ENCODE measurements at regions not wholly inside any gene's neighbourhood (a gene's known extent, or its start where the extent isn't known, plus 50 kb on each side); places are given as distances from the start of the nearest gene placed in this dataset.
"Not testable (repeated sequence)": the region's sequence is repeated elsewhere in the genome, so short reads cannot be mapped to it uniquely, and the experiment has no call there.

DNA sequence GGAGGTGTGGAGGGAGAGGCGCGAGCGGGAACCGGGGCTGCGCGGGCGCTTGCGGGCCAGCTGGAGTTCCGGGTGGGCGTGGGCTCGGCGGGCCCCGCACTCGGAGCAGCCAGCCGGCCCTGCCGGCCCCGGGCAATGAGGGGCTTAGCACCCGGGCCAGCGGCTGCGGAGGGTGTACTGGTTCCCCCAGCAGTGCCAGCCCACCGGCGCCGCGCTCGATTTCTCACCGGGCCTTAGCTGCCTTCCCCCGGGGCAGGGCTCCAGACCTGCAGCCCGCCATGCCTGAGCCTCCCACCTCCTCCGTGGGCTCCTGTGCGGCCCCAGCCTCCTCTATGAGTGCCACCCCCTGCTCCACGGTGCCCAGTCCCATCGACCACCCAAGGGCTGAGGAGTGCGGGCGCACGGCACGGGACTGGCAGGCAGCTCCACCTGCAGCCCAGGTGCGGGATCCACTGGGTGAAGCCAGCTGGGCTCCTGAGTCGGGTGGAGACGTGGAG lies 141.4 kb downstream of the SPRY1 start:
- not testable (repeated sequence) for DNase-seq (ENCODE audit: low read depth)

DNA sequence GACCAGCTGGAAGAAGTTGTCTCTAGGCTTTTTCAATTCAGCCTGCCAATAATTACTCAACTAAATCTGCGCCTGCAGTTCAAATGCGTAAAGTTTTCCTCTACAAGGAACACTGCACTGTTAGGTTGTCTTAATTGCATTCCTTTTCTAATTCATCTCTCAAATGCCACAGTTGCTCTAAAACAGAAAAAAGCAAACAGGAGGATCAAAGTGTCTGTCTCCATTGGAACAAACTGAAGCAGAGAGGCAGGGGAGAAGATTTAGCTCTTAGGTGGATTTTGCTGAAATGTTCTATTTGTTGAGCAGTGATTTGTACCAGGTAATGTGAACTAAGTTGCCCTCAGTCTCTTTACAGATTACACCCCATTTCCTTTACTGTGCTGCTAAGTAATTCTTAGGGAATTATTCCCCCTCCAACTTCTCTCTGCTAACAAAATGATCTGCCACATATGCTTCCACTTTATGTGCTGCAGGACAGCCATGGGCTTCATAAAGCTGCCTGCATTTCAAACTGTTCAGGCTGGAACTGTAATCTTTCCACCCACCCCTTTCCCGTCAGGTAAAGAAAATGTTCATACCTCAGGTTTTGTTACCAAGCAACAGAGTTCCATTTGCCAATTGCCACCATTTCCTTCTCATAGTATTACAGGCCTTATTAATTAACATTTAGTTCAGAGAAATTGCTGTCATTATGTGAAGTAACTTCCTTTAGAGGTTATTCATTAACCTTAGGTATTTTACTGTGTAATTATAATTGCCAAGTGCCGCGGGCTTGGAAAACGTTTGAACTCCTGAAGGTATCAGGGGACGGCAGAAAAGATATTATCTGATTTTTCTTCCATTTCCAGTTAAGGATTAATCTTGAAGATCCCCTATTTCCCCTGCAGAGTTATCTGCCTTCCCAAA lies 149.3 kb downstream of the SPRY1 start:
- DNase-seq (ENCODE audit: low read depth): no peak

DNA sequence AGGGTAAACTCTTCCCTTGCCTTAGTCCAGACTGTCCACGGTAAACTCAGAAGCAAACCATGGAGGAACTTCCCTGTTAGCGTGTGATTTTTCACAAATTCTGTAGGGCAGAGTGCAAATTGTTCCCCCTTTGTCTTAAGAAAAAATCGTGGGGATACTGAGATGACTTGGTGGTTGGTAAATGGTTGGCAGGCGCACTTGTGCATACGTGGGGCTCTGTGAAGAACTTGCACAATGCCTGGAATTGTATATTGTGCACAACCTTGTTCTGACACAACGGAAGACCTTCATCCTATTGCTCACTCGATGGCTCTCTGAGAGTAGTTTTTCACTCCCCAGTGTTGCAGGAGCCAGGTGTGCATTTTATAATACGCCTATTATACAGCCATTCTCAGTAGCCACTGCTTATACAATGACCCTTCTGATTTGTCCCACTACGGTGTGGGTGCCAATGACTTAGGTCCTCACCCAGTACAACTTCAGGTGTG lies 150.0 kb downstream of the SPRY1 start:
- DNase-seq (ENCODE audit: low read depth): no peak

DNA sequence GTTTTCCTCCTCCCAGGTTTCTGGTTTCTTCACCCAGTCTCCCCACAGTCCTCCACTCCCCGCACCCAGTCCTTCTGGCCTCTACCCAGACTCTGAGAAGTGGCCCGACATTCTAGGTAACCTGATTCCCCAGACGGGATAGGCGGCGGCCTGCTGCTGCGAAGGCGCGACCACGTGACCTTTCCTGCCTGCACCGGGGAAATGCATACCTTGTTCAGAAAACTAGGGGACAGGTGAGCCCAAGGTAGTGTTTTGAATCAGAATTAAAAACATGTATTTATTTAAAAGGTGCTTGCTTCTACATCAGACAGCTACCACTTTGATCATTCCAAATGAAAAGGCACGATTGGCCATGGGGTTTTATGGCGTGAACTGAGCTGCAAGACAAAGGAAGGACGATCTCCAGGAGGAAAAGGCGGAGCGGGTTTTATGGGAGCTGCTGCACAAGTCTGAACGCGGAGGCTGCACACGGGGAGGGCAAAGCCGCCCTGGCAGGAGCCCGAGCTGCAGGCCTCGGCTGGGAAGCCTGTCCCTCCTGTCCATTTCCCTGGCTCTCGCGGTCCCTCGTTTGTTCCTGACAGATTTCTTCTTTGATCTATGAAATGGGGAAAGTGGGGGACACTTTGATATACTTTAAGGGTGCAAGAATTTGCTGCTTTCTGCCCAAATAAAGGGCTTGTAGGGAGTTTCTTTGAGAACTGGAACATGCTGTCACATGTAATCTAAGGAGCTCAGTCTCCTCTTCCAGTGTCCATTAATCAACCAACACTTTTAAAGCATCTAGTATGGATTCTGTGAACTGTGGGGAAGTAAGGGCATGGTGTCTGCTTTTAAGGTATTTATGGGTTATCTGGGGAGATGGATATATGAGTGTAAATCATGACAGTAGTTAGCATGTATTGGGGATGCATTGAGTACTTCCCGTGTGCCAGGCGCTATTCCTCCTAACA lies 150.9 kb downstream of the SPRY1 start:
- DNase-seq (ENCODE audit: low read depth): no peak

DNA sequence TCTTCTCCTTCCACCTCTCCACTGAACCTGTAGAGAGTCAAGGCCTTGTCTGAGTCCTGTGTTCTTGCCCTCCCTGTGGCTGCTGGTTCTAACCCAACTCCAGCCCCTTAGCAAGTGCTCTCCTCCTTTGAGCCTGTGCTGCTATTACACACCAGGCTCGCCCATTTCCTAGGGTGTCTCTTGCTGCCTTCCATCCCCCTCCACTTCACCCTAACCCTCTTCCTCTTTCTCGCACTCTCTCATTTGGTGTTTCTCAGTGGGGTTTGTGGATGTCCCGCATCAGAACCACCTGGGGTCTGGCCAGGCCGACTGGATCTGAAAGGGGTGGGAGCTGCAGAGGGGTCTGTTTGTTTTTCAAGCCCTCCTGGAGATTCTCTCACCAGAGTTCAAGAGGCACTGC lies 156.7 kb downstream of the SPRY1 start:
- DNase-seq (ENCODE audit: low read depth): no peak

DNA sequence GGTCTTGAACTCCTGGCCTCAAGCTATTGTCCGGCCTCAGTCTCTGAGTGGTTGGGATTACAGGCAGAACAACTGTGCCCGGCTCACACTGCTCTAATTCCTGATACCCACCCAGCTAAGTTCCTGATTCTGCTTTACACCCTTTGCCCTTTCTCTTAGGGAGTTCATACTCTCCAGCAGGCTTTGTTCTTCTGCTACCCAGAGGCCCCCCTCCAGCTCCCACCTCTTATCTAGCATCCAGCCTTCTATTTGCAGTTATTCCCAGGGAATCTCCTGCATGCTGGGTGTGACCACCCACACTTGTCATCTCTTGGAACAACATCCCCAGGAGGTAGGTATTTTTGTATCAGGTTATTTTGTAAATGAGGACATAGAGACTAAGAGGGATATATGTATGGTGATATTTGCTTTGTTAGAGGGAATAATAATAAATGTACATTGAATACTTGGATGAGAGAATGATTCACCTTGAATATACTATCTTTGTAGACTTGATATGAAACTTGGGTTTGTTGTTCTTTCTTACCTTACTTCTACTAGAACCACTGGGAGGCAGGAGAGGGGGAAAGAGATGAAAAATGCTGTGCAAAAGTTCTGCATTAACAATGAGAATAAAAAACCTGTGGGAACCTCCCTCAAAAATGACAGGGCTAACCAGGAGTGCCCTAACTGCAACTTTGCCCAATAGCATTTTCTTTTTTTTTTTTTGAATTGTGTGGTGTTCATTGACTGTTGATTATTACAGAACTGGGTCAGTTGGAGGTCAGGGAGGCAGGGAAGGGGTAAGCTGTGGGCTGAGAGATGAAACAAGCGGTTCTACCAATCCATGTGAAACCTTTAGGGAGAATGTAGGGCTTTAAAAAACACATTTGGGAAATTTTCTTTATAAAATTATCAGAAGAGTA lies 157.4 kb downstream of the SPRY1 start:
- DNase-seq (ENCODE audit: low read depth): no peak

DNA sequence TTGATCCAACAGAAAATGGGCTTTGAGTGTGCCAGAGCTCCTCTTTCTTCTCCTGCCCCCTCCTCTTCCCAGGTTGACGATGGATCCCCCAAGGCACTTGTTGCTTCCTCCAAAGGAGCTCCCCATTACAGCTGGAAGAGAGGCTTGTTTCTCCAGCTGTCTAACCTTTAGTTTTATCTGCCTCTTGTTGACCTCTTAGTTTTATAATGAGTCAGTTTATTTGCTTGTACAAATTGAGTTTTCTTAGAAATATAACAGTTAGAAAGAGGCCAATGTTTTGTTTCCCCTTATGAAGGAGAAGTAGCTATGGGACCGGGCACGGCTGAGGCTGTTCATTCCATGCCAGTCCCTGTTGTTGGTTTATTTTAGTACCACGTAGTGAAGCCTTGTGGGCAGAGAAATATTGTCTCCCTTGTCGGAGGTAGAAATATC lies 158.2 kb downstream of the SPRY1 start:
- no peak for DNase-seq (ENCODE audit: low read depth)

DNA sequence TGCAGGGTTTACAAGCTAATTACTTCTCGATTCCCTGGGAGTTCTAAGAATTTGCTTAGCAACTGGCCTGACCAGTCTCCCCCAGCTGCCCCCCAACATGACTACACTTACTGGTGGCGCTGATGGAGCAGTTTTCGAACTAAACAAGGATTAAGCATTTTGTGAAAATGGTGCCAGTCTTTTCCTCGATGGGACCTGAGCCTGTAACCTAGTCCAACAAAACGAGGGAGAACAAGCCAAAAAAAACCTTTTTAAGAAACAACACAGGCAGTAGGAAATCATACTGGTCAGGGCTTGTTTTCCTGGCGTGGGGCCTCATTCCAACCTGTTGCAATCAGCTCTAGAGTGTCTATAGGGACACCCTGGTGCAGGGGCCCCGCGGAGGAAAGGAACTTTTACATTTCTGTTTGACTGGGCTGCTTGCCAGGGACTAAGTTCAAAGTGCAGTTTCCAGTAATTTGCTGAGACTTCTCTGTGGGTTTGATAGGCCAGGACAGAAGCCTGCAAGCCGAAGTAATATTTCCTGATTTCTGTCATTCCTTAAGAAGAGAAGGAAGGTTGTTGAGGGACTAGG lies 158.7 kb downstream of the SPRY1 start:
- DNase-seq (ENCODE audit: low read depth): no peak

DNA sequence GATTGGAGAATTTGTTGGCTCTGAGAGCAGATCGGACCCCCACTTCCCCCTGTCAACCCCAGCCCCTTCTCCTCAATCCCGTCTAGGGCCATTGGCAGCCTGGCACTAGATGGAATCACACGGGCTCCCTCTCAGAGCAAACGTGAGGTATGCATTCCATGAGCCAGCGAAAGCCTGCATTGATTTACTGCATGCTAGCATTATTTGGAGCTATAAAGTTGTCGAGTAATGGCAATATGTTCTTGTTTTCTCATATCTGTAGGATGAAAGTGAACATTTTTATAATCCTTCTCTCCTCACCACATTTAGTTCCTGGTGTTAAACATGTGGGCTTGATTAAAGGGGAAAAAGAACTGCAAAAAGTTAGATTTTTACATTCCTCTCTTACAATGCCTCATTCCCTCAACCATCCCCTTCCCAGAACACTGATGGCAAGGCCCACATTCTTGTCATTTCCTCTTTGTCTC lies 159.2 kb downstream of the SPRY1 start:
- DNase-seq (ENCODE audit: low read depth): no peak

DNA sequence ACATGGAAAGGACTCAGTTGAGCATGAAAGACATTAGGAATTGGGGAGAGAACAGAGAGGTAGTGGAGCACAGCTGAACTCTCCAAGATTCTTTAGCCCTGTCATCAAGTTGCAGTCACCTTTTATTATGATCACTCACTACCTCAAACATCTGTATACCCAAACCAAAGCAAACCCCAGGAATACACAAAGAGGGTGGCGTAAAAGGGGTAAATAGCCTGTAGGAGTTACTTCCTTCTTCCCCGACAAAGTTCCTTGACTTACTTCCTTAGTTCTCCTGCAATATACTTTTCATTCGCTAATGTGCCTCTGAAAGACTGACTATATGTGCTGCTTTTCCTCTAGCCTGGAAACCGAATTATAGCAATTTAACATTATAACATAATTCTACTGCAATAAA lies 159.9 kb downstream of the SPRY1 start:
- no peak for DNase-seq (ENCODE audit: low read depth)

DNA sequence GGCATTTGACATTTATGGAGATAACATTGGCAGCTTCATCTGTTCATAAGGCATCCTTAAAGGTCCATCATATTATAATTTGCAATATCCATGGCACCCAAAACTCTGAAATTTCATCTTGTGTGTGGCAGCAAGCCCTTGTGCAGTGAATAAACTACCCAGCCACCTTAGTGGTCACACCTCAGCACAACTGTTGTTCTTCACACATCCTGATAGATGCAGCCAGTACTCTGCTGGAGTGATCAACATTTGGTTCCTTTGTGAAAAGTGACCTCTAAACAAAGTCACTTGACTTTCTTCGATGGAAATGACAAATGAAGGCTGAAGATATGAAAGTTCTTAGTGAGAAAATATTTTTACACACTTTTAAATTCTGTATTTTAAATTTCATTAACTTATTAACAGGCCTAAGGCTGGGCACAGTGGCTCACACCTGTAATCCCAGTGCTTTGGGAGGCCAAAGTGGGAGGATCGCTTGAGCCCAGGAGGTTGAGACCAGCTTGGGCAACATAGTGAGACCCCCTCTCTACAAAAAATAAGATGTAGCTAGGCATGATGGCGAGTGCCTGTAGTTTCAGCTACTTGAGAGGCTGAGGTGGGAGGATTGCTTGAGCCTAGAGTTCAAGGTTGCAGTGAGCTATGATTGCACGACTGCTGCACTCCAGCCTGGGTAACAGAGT lies 161.4 kb downstream of the SPRY1 start:
- DNase-seq (ENCODE audit: low read depth): no peak

DNA sequence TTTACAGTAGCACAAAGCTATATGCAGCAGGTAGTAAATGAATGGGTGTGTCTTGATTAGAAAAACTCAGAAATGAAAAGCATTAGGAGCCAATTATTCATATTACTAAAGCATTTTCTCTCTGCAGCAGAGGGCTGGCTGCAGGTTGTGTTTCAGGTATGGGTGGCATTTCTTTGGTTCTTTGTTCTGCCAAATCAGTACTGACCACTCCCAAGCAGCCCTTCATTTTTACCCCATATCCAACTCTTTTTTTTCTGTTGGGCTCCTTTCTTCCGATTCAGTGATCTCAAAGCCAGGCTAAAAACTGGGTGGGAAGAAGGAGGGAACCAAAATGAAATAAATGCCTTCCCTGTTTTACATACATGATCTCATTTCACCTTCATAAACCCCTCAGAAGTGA lies 162.3 kb downstream of the SPRY1 start:
- DNase-seq (ENCODE audit: low read depth): no peak

DNA sequence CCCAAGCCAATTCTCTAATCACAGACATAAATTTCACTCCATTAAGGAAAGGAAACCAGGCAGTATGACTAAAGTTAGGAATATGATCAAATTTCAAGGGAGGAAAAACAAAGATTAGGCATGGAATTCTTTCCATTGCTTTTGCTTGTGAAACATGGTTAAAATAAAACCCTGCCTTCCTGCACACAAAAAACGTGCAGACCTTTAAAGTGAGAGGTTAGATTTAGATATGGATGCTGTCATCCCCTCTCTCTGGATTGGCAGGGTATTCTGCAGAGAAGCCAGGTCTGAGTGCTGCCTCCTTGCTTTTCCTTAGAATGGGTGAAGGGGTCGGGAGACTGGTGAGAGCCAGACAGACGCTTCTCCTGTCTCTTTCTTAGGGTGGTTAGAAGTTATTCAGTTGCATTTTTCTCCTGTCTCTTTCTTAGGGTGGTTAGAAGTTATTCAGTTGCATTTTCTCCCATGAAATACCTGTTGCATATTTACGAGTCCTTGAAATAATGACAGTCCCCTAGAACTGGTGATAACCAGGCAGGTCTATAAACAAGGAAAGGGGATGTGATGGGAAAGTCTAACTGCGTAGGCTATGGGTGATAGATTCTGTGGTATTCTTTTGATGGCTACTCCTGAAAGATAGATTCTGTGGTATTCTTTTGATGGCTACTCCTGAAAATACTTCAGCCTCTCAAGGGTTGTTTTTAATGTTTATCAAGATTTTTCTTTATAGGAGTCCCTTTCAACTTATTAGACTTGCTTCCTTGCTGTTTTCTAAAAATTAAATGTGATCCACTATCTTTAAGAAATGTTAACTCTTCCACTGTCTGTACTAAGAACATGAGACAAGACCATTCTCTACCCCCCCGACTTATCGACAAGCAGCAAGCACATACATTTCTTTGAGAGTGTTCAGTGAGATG lies 163.6 kb downstream of the SPRY1 start:
- no peak for DNase-seq (ENCODE audit: low read depth)

DNA sequence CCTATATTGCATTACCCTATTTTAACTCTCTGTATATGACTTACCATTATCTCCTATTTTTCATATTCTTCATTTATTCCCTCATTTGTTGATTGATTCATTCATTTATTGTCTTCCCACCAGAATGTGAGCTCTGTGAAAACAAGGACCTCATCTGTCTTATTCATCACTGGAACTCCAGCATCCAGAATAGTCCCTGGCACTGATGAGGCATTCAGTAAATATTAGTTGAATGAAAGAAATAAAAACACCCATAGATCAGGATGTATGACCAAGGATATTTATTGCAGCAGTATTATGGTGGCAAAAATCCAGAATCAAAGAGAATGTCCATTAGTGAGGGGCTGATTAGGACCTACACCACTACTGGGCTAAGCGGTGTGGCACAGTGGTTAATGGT lies 164.9 kb downstream of the SPRY1 start:
- no peak for DNase-seq (ENCODE audit: low read depth)

DNA sequence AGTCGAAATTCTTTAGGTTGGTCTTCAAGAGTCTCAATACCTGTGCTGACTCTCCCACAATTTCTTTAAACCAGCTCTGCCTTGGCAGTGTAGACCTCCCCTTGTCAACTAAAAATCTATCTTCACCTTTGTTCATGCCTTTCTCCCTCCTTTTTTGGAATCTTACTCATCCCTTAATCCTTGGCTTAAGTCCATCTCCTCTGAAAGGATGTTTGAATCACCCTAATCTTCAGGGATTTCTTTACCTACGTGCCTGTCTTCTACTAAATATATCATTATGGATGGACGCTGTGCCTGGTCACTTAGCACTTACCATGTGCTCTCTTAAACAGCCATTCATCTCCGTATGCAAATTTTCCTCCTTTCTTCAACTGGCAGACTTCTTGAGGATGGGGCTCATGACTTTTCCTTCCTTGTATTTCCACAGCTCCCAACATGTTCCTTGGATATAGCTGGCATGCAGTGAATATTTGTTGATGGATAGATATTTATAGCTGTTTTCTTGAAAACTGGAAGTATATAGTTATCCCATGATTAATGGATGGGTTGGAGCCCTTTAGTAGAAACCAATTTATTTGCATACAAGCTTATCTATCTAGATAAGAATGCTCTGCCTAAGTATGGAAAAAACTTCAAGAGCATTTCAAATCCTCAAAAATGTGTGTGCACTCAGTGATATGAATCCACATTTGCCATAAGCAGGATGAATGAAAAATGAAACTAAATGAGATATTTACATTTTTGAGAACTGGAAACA lies 166.6 kb downstream of the SPRY1 start:
- no peak for DNase-seq (ENCODE audit: low read depth)

DNA sequence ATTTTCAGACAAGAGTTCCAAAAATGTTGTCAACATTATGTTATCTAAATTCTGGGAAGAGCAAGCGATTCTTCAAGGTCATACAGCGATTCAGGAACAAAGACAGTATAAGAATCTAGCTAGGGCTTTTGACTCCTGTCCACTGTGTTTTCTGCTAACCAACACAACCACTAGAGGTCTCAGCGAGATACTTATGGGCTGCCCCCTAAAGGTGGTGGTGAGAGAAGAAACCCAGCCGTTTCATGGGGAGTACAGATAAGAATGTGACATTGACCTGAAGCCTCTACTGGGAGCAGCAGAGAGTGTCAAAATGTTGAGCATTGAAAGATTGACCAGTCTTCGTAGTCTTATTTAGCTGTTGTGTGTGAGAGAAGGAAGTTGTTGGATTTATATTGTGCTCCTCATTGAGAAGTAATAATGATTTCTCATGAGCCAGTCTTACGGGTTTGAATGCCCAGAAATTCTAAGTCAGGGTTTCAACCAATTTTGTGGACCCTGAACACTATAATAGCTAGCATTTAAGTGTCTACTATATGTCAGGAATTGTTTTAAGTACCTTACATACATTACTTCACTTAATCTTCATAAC lies 168.3 kb downstream of the SPRY1 start:
- peak; percentile 77 for DNase-seq (ENCODE audit: low read depth)

DNA sequence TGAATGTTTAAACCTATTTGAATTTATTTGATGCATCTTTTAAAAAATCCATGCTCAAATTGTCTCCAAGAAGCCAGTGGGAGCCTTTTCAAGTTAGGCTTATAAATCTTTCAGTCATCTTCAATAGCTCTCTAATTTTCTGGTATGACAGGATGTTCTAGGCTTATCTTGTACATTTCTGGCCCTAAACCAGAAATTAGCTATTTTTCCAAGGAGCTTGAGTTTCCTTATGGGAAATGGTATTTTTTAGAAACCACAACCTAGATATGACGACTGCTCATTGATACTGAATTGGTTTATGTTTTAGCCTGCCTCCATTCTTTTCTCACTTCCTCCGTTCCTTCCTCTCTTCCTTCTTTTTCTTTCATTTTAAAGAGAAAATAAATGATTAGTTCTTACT lies 172.3 kb downstream of the SPRY1 start:
- no peak for DNase-seq (ENCODE audit: low read depth)

DNA sequence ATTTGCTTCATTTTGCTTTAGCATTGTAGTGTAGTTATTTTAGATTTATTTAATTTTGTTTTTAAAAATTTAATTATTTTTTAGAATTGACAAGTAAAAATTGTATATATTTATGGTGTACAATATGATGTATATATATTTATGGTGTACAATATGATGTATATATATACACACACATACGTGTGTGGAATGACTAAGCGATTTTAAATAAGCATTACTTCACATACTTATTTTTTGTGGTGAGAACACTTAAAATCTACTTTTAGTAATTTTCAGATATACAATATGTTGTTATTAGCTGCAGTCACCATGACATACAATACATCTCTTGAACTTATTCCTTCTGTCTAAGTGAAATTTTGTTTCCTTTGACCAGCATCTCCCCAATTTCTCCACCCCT lies 172.9 kb downstream of the SPRY1 start:
- DNase-seq (ENCODE audit: low read depth): no peak

All from CMK (cell line).